ENCODE measurements at regions not wholly inside any gene's neighbourhood (a gene's known extent, or its start where the extent isn't known, plus 50 kb on each side); places are given as distances from the start of the nearest gene placed in this dataset.

- no peak overlapping the region for H3K27ac Mint-ChIP-seq
- peaks cover 16% of the 10 kb centered on the region for H3K27me3 Mint-ChIP-seq (ENCODE audit: low read depth)
- TF ChIP-seq CTCF (IDR thresholded peaks at IDR 0.05; ENCODE audit: unreplicated experiment in 3 of 3), result no peak
- H3K4me1 Mint-ChIP-seq, result no peaks in the 10 kb centered on the region
- H3K36me3 Mint-ChIP-seq (ENCODE audit: low read depth), result no peaks in the 10 kb centered on the region
- peaks cover 5% of the 10 kb centered on the region for H3K9me3 Mint-ChIP-seq
- H3K4me3 Mint-ChIP-seq, result no peak overlapping the region
These were observed 77.0 kb upstream of the ESR1 start for GRCh38 chr6:151730496-151730870.

GRCh38 chr6:151731313-151731712, 76.2 kb upstream of the ESR1 start:
- peaks cover 3% of the 10 kb centered on the region for H3K9me3 Mint-ChIP-seq
- peaks cover 16% of the 10 kb centered on the region for H3K27me3 Mint-ChIP-seq (ENCODE audit: low read depth)
- no peak overlapping the region for H3K4me3 Mint-ChIP-seq
- no peak for TF ChIP-seq CTCF (IDR thresholded peaks at IDR 0.05; ENCODE audit: unreplicated experiment in 3 of 3)
- H3K4me1 Mint-ChIP-seq, result no peaks in the 10 kb centered on the region
- H3K27ac Mint-ChIP-seq, result no peak overlapping the region
- H3K36me3 Mint-ChIP-seq (ENCODE audit: low read depth), result no peaks in the 10 kb centered on the region

GRCh38 chr6:151733680-151734320, 73.7 kb upstream of the ESR1 start:
- Mint-ChIP-seq H3K4me3 (no peak overlapping the region), H3K36me3 (ENCODE audit: low read depth) (no peaks in the 10 kb centered on the region), H3K27ac (no peak overlapping the region), H3K27me3 (ENCODE audit: low read depth) (peaks cover 20% of the 10 kb centered on the region), H3K4me1 (peaks cover 7% of the 10 kb centered on the region), H3K9me3 (peaks cover 3% of the 10 kb centered on the region)
- TF ChIP-seq CTCF (IDR thresholded peaks at IDR 0.05; ENCODE audit: unreplicated experiment in 3 of 3), result no peak

- Mint-ChIP-seq H3K4me3 (no peak overlapping the region), H3K27me3 (ENCODE audit: low read depth) (peaks cover 13% of the 10 kb centered on the region)
These were observed 69.2 kb upstream of the ESR1 start for GRCh38 chr6:151738267-151738666.

GRCh38 chr6:151738960-151739359, 68.5 kb upstream of the ESR1 start:
- Mint-ChIP-seq H3K27me3 (ENCODE audit: low read depth) (peaks cover 10% of the 10 kb centered on the region), H3K9me3 (no peaks in the 10 kb centered on the region), H3K4me1 (peaks cover 7% of the 10 kb centered on the region), H3K4me3 (no peak overlapping the region), H3K36me3 (ENCODE audit: low read depth) (no peaks in the 10 kb centered on the region), H3K27ac (no peak overlapping the region)
- TF ChIP-seq CTCF (IDR thresholded peaks at IDR 0.05; ENCODE audit: unreplicated experiment in 3 of 3), result no peak

More at GRCh38 chr6:151738267-151738666, 69.2 kb upstream of the ESR1 start:
- H3K4me1 Mint-ChIP-seq, result peaks cover 7% of the 10 kb centered on the region
- H3K9me3 Mint-ChIP-seq, result no peaks in the 10 kb centered on the region
- no peak for TF ChIP-seq CTCF (IDR thresholded peaks at IDR 0.05; ENCODE audit: unreplicated experiment in 3 of 3)
- H3K36me3 Mint-ChIP-seq (ENCODE audit: low read depth), result no peaks in the 10 kb centered on the region
- H3K27ac Mint-ChIP-seq, result no peak overlapping the region

- no peak for TF ChIP-seq CTCF (IDR thresholded peaks at IDR 0.05; ENCODE audit: unreplicated experiment in 3 of 3)
These were observed 66.7 kb upstream of the ESR1 start for GRCh38 chr6:151740820-151741219.

More at GRCh38 chr6:151740820-151741219, 66.7 kb upstream of the ESR1 start:
- Mint-ChIP-seq H3K27me3 (ENCODE audit: low read depth) (peaks cover 13% of the 10 kb centered on the region), H3K9me3 (no peaks in the 10 kb centered on the region), H3K36me3 (ENCODE audit: low read depth) (no peaks in the 10 kb centered on the region), H3K27ac (no peak overlapping the region), H3K4me3 (no peak overlapping the region), H3K4me1 (peaks cover 7% of the 10 kb centered on the region)

Data from nephron (organoid).